WTC11 (cell line): ENCODE measurements at regions not wholly inside any gene's neighbourhood (a gene's known extent, or its start where the extent isn't known, plus 50 kb on each side); places are given as distances from the start of the nearest gene placed in this dataset.

Experiments
- CTCF ChIP-seq: fragments of 200-600 bp; IDR thresholded peaks from 2 replicates; pipeline ENCODE4 v1.8.0; 2022; ENCODE audit warnings: antibody characterized with exemption
- E2F4 ChIP-seq: sonication (generic); formaldehyde crosslinking; IDR thresholded peaks from 2 replicates; pipeline ENCODE4 v1.8.1; 2022; ENCODE audit warnings: low read depth, mild to moderate bottlenecking, moderate library complexity, missing genetic modification reagents, borderline replicate concordance
- GABPB1 ChIP-seq: sonication (generic); formaldehyde crosslinking; IDR thresholded peaks from 2 replicates; pipeline ENCODE4 v1.8.1; 2023; ENCODE audit warnings: mild to moderate bottlenecking, missing genetic modification reagents
- MAX ChIP-seq: sonication (generic); formaldehyde crosslinking; IDR thresholded peaks from 2 replicates; pipeline ENCODE4 v1.8.0; 2022; ENCODE audit warnings: mild to moderate bottlenecking, missing genetic modification reagents
- MLX ChIP-seq: sonication (generic); formaldehyde crosslinking; IDR thresholded peaks from 2 replicates; pipeline ENCODE4 v1.8.1; 2023; ENCODE audit warnings: mild to moderate bottlenecking, missing genetic modification reagents, moderate library complexity
- TF ChIP-seq, protein P1 (sequence below): sonication (generic); formaldehyde crosslinking; conservative IDR thresholded peaks from 2 replicates; pipeline ENCODE4 v1.8.1; 2023; ENCODE audit warnings: mild to moderate bottlenecking, low read depth, missing genetic modification reagents, moderate library complexity

DNA sequence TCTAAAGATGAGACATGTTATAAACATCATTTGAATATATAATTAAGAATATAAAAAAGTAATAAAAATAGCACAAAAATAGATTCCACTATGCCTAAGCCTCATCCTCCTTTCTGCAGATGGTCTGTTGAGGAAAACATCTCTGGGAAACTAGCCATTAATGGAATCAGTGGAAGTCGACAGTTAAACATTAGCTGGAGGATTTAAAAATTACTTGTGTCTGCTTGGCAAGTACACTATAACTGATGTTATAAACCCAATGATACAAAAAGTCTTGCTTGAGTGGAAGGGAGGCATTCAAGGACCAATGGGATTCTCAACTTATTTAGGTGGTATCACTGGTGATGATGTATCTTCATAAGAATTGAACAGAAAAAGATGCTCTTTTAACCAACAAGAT is 1598.3 kb downstream of the PCDH18 start:
- no peak for TF ChIP-seq GABPB1 (CRISPR knock-in tag)
- TF ChIP-seq CTCF = no peak
- no peak for TF ChIP-seq MLX (CRISPR knock-in tag)
- TF ChIP-seq, protein P1, sequence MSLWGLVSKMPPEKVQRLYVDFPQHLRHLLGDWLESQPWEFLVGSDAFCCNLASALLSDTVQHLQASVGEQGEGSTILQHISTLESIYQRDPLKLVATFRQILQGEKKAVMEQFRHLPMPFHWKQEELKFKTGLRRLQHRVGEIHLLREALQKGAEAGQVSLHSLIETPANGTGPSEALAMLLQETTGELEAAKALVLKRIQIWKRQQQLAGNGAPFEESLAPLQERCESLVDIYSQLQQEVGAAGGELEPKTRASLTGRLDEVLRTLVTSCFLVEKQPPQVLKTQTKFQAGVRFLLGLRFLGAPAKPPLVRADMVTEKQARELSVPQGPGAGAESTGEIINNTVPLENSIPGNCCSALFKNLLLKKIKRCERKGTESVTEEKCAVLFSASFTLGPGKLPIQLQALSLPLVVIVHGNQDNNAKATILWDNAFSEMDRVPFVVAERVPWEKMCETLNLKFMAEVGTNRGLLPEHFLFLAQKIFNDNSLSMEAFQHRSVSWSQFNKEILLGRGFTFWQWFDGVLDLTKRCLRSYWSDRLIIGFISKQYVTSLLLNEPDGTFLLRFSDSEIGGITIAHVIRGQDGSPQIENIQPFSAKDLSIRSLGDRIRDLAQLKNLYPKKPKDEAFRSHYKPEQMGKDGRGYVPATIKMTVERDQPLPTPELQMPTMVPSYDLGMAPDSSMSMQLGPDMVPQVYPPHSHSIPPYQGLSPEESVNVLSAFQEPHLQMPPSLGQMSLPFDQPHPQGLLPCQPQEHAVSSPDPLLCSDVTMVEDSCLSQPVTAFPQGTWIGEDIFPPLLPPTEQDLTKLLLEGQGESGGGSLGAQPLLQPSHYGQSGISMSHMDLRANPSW (CRISPR knock-in tag) = no peak
- TF ChIP-seq MAX = no peak
- no peak for TF ChIP-seq E2F4
